HG03159 (cell line): ENCODE measurements at regions not wholly inside any gene's neighbourhood (a gene's known extent, or its start where the extent isn't known, plus 50 kb on each side); places are given as distances from the start of the nearest gene placed in this dataset.

Experiments
- ATAC-seq: cut with Tn5 transposase; IDR thresholded peaks from one replicate; pipeline ENCODE4 v1.9.1; 2021; ENCODE audit warnings: mild to moderate bottlenecking, moderate library complexity; ENCODE audit not compliant: unreplicated experiment

- ATAC-seq: no peak
Observed at GRCh38 chr10:78292250-78292981, 258.8 kb downstream of the RPS24 start.

GRCh38 chr10:78292982-78293865 is 259.6 kb downstream of the RPS24 start:
- no peak for ATAC-seq

GRCh38 chr10:78295242-78295641 is 261.6 kb downstream of the RPS24 start:
- ATAC-seq: no peak

DNA sequence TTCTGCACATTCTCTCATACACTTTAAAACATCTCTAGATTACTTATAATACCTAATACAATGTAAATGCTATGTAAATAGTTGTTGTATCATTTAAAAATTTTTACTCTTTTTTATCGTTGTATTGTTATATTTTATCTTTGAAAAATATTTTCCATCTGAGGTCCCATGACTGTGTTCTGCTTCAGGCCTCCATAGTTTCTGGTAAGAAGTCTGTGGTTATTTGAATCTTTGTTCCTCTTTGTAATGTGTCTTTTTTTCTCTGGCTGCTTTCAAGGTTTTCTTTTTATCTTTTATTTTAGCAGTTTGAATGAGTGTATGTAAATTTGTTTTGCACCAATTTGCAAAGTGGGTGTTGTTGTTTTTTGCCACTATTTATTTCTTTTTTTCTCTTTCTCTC is 263.1 kb downstream of the RPS24 start:
- ATAC-seq: no peak

GRCh38 chr10:78297997-78298396 is 264.3 kb downstream of the RPS24 start:
- ATAC-seq: no peak

- no peak for ATAC-seq
Observed at GRCh38 chr10:78298835-78299234, 265.2 kb downstream of the RPS24 start.

DNA sequence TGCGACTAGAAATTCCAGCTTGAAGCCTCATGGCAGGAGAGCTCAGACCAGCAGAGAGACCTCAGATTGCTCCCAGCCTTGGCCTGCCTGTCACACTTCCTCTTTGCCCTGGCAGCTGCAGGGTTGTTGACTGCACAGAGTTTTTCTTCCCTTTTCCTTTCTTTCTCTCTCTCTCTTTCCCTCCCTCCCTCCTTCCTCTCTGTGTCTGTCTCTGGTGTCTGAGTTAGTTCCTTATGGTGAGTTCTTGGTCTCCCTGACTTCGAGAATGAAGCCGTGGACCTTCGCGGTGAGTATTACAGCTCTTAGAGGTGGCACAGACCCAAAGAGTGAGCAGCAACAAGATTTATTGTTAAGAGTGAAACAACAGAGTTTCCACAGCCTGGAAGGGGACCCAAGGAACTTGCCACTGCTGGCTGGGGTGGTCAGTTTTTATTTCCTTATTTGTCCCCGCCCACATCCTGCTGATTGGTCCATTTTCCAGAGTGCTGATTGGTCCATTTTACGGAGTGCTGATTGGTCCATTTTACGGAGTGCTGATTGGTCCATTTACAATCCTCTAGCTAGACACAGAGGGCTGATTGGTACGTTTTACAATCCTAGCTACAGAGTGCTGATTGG is 266.3 kb downstream of the RPS24 start:
- ATAC-seq: no peak

- no peak for ATAC-seq
Observed at GRCh38 chr10:78300526-78300925, 266.9 kb downstream of the RPS24 start.

DNA sequence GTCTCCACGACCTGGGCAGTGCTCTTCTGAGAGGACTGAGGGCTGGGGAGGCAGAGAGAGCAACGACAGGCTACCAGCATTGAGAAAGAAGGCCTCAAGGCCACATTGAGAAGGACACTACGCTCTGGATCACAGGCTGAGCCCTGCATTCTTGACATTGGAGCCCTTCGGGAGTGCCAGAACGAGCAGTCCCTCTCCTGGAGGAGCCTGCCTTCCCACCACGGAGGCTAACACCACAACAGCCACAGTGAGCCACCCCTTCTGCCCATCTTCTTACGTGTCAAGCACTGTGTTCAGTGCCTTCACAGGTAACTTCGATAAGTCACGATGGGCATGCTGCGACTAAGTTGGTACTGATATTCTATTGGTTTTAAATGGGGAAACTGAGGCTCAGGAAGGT is 267.8 kb downstream of the RPS24 start:
- no peak for ATAC-seq

GRCh38 chr10:78301891-78302738 is 268.5 kb downstream of the RPS24 start:
- ATAC-seq: no peak

DNA sequence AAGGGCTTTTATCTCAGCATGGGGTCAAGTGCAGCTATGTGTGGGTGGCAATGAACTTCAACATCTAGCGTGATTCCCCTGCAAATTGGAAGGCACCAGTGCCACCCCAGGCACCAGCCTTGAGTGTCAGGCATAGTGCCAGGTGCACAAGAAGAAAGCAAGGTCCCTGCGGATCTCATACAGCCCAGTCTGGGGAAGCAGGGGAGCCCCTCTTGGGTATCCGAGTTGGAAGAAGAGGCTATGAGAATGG is 269.0 kb downstream of the RPS24 start:
- ATAC-seq: no peak

GRCh38 chr10:78302989-78303854 is 269.6 kb downstream of the RPS24 start:
- peak; percentile 86 for ATAC-seq

GRCh38 chr10:78304091-78305045 is 270.7 kb downstream of the RPS24 start:
- no peak for ATAC-seq

- no peak for ATAC-seq
Observed at GRCh38 chr10:78305311-78305710, 271.6 kb downstream of the RPS24 start.

- ATAC-seq: no peak
Observed at GRCh38 chr10:78306358-78306757, 272.7 kb downstream of the RPS24 start.

GRCh38 chr10:78307576-78307975 is 273.9 kb downstream of the RPS24 start:
- ATAC-seq: no peak

DNA sequence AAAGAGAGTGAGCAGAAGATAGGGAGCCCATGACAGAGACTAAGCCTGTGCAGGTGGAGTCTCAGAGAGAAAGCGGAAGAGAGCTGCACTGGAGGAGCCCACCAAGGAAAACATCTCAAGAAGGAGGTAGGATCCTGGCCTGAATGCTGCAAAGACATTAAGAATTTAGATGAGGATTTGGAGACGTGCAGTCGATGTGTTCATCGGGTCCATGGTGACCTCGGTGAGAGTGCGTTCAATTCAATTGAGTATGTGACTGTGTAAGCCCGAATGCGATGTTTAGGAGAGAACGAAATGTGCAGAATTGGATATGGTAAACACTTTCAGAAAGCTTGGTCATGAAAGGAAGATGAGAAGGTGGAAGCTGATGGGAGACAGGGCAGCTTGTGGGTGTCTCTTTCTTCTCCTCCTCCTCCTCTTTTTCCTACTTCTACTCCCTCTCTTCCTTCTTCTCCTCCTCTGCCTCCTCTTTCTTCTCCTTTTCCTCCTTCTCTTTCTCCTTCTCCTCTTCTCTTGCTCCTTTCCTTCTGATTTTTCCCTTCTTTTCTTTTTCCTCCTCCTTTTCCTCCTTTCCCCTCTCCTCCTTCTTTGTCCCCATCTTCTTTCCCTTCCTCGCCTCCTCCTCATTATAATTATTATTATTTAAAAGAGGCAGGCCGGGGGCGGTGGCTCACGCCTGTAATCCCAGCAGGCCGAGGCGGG is 276.0 kb downstream of the RPS24 start:
- ATAC-seq: no peak

DNA sequence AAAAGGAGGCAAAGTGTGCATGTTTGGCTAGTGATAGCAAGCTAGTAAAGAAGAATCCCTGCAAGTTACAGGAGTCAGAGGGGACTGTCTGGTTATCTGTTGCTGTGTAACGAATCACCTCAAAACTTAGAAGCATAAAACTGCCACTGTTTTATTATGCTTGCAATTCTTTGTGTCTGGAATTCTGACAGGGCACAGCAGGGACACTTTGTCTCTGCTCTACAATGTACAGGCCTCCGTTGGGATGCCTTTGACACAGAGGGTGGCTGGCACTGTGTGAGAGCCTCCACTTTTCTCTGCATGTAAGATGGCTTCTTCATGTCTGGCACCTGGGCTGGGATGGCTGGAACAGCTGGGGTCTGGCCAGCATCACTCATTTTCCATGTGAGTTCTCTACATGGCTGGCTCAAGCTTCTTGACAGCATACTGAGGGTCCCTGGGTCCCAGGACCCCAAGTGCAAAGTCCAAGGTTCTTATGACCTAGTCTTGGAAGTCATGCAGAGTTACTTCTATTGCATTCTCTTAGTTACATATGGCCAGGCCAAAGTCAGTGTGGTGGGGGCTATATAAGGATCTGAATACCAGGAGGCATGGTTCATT is 276.9 kb downstream of the RPS24 start:
- no peak for ATAC-seq
